ENCODE measurements at regions not wholly inside any gene's neighbourhood (a gene's known extent, or its start where the extent isn't known, plus 50 kb on each side); places are given as distances from the start of the nearest gene placed in this dataset.

DNA sequence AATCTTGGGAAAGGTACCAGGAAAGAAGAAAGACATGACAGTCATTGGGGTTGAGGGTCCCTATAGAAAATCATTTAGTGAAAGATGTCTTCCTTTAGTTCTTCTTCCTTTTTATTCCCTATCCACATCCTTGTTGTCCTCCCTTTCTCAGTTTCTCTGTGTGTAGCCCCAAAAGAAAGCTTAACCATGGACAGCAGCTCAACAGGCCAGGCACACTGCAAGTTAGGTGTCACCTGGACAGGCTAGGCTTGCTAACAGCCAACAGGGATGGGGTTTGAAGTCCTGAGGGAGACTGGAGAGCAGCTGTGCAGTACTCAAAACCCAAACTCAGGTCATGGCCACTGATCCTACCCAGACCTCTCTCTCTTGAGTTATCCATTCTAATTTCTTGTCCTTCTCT, 543.1 kb downstream of the TUSC7 start:
- TF ChIP-seq, protein P1, sequence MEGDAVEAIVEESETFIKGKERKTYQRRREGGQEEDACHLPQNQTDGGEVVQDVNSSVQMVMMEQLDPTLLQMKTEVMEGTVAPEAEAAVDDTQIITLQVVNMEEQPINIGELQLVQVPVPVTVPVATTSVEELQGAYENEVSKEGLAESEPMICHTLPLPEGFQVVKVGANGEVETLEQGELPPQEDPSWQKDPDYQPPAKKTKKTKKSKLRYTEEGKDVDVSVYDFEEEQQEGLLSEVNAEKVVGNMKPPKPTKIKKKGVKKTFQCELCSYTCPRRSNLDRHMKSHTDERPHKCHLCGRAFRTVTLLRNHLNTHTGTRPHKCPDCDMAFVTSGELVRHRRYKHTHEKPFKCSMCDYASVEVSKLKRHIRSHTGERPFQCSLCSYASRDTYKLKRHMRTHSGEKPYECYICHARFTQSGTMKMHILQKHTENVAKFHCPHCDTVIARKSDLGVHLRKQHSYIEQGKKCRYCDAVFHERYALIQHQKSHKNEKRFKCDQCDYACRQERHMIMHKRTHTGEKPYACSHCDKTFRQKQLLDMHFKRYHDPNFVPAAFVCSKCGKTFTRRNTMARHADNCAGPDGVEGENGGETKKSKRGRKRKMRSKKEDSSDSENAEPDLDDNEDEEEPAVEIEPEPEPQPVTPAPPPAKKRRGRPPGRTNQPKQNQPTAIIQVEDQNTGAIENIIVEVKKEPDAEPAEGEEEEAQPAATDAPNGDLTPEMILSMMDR (IDR thresholded peaks at IDR 0.05), result no peak
- no peak for TF ChIP-seq POLR2A (IDR thresholded peaks at IDR 0.05)
